GM12878 (cell line): ENCODE measurements at regions not wholly inside any gene's neighbourhood (a gene's known extent, or its start where the extent isn't known, plus 50 kb on each side); places are given as distances from the start of the nearest gene placed in this dataset.

Source experiments
- ATAC-seq: fragments of 200-7000 bp; cut with Tn5 transposase; 3 replicates; pipeline ENCODE4 v1.9.1; 2020; ENCODE audit warnings: mild to moderate bottlenecking, moderate library complexity
- BruUV-seq: library from RNA; stranded (reverse); fragments of 400-500 nt; replicated peaks from 2 replicates; lab custom pipeline; 2021; lab: Mats Ljungman, UMichigan
- CTCF ChIA-PET: fragments of 300-600 bp; sonication (Branson Sonifier 250); formaldehyde crosslinking; extraction: SDS; loops from one replicate; lab custom pipeline; 2021; ENCODE audit warnings: inconsistent platforms; lab: Yijun Ruan, JAX
- POLR2A ChIA-PET: fragments of 350-600 bp; formaldehyde crosslinking; extraction: SDS; loops from one replicate; lab custom pipeline; 2021; ENCODE audit warnings: inconsistent platforms; lab: Charles Lee
- RAD21 ChIA-PET: fragments of 300-600 bp; sonication (Branson Sonifier 250); formaldehyde crosslinking; loops from one replicate; lab custom pipeline; 2023; ENCODE audit warnings: antibody characterized with exemption; ENCODE audit not compliant: unreplicated experiment; lab: Charles Lee
- SMC1A ChIA-PET: fragments of 300-600 bp; sonication (Branson Sonifier 250); formaldehyde crosslinking; loops from one replicate; lab custom pipeline; 2023; ENCODE audit not compliant: unreplicated experiment, uncharacterized antibody; lab: Charles Lee
- DNase-seq: peaks from one replicate; pipeline ENCODE4 v3.0.0-alpha.2; 2011; ENCODE audit warnings: low read depth, low spot score
- FAIRE-seq: peaks from 3 replicates; lab custom pipeline; 2011; peaks lifted over from hg19 to GRCh38; lab: Jason Lieb, UNC
- H2AFZ ChIP-seq: 2 replicates; pipeline ENCODE4 v1.6.0; 2011; ENCODE audit warnings: low read depth, low read length, control low read depth; ENCODE audit not compliant: control insufficient read depth
- H3K27ac ChIP-seq: 2 replicates; pipeline ENCODE4 v1.5.1; 2011; ENCODE audit warnings: control low read depth; ENCODE audit not compliant: control insufficient read depth, insufficient read depth
- H3K27me3 ChIP-seq, 2 experiments: replicated peaks in 1 of 2; 2 replicates each; pipeline versions ENCODE4 v1.6.0 to v1.6.1; 2011; ENCODE audit warnings: low read length in 1 of 2; ENCODE audit not compliant: control insufficient read depth in 2 of 2, insufficient read depth in 2 of 2
- H3K36me3 ChIP-seq, 2 experiments: 2 replicates each; pipeline ENCODE4 v1.5.1; 2011; ENCODE audit warnings: low read length in 1 of 2; ENCODE audit not compliant: control insufficient read depth in 2 of 2, insufficient read depth in 2 of 2
- H3K4me1 ChIP-seq: 2 replicates; pipeline ENCODE4 v1.6.1; 2011; ENCODE audit warnings: mild to moderate bottlenecking, low read length, moderate library complexity, mixed read lengths; ENCODE audit not compliant: control insufficient read depth, insufficient read depth
- H3K4me2 ChIP-seq: 2 replicates; pipeline ENCODE4 v1.6.0; 2011; ENCODE audit warnings: control low read depth; ENCODE audit not compliant: control insufficient read depth, insufficient read depth
- H3K4me3 ChIP-seq: fragments of 200-600 bp; sonication (generic); 2 replicates; pipeline ENCODE4 v1.5.1; 2016
- H3K79me2 ChIP-seq: 2 replicates; pipeline ENCODE4 v1.6.0; 2011; ENCODE audit warnings: low read length; ENCODE audit not compliant: control insufficient read depth, insufficient read depth
- H3K9ac ChIP-seq: 2 replicates; pipeline ENCODE4 v1.8.0; 2011; ENCODE audit warnings: low read length, control low read depth, mixed read lengths; ENCODE audit not compliant: control insufficient read depth, insufficient read depth
- H3K9me3 ChIP-seq: replicated peaks from 3 replicates; pipeline ENCODE4 v1.5.1; 2011; ENCODE audit warnings: mild to moderate bottlenecking, low read length; ENCODE audit not compliant: control insufficient read depth, insufficient read depth
- H4K20me1 ChIP-seq: 2 replicates; pipeline ENCODE4 v1.6.0; 2011; ENCODE audit not compliant: control insufficient read depth, insufficient read depth
- BACH1 ChIP-seq: fragments of 450-650 bp; IDR thresholded peaks from 2 replicates; pipeline ENCODE4 v1.6.1; 2017; ENCODE audit warnings: mild to moderate bottlenecking, borderline replicate concordance
- CBFB ChIP-seq: IDR thresholded peaks from 2 replicates; pipeline ENCODE4 v1.6.1; 2016; ENCODE audit warnings: antibody characterized with exemption, low read depth
- CBX3 ChIP-seq: fragments of 200-600 bp; sonication (generic); IDR thresholded peaks from 2 replicates; pipeline ENCODE4 v1.6.1; 2016; ENCODE audit warnings: low read depth, borderline replicate concordance
- CREB1 ChIP-seq: IDR thresholded peaks from 2 replicates; pipeline ENCODE4 v1.6.1; 2012; ENCODE audit warnings: low read depth, mild to moderate bottlenecking, inconsistent platforms
- CREM ChIP-seq: IDR thresholded peaks from 2 replicates; pipeline ENCODE4 v1.6.1; 2014; ENCODE audit warnings: antibody characterized with exemption, low read depth
- EGR1 ChIP-seq, 2 experiments: IDR thresholded peaks; 1 replicate in 1 of 2; 2 replicates in 1 of 2; pipeline ENCODE4 v1.6.1; 2011 to 2012; ENCODE audit warnings: low read depth in 2 of 2, low read length in 2 of 2, borderline replicate concordance in 1 of 2, mild to moderate bottlenecking in 1 of 2, moderate library complexity in 1 of 2
- JUNB ChIP-seq: IDR thresholded peaks from 2 replicates; pipeline ENCODE4 v1.6.1; 2016; ENCODE audit warnings: antibody characterized with exemption, mild to moderate bottlenecking
- KDM1A ChIP-seq: fragments of 200-600 bp; sonication (generic); IDR thresholded peaks from 2 replicates; pipeline ENCODE4 v1.6.1; 2016; ENCODE audit warnings: borderline replicate concordance
- MEF2B ChIP-seq: fragments of 450-650 bp; IDR thresholded peaks from 2 replicates; pipeline ENCODE4 v1.6.1; 2018; ENCODE audit warnings: mild to moderate bottlenecking, moderate library complexity; ENCODE audit not compliant: partially characterized antibody, poor library complexity, severe bottlenecking
- MLLT1 ChIP-seq: fragments of 450-650 bp; IDR thresholded peaks from 2 replicates; pipeline ENCODE4 v1.6.1; 2016; ENCODE audit warnings: mild to moderate bottlenecking
- MTA2 ChIP-seq: fragments of 450-650 bp; IDR thresholded peaks from 2 replicates; pipeline ENCODE4 v1.6.1; 2016; ENCODE audit warnings: low read depth, mild to moderate bottlenecking, moderate library complexity
- MYC ChIP-seq: IDR thresholded peaks from 2 replicates; pipeline ENCODE4 v1.6.1; 2011; ENCODE audit warnings: mild to moderate bottlenecking, low read length, moderate library complexity, inconsistent platforms; ENCODE audit not compliant: insufficient read depth, insufficient replicate concordance, insufficient read length, severe bottlenecking
- NFYA ChIP-seq: IDR thresholded peaks from 2 replicates; pipeline ENCODE4 v1.6.1; 2011; ENCODE audit warnings: low read depth, mild to moderate bottlenecking, low read length, improper control_type of control experiment, borderline replicate concordance
- NRF1 ChIP-seq: conservative IDR thresholded peaks from 2 replicates; pipeline ENCODE4 v1.6.1; 2011; ENCODE audit warnings: mild to moderate bottlenecking, low read depth, low read length, improper control_type of control experiment
- POLR2AphosphoS5 ChIP-seq: IDR thresholded peaks from 2 replicates; pipeline ENCODE4 v1.6.1; 2011; ENCODE audit warnings: mild to moderate bottlenecking, low read length, inconsistent platforms
- PRDM15 ChIP-seq: fragments of 450-650 bp; formaldehyde crosslinking; IDR thresholded peaks from 2 replicates; pipeline ENCODE4 v1.4.0; 2020; ENCODE audit warnings: mild to moderate bottlenecking, moderate library complexity
- SIN3A ChIP-seq: IDR thresholded peaks from 2 replicates; pipeline ENCODE4 v1.6.1; 2012; ENCODE audit warnings: low read depth, low read length, improper control_type of control experiment
- WRNIP1 ChIP-seq: IDR thresholded peaks from 2 replicates; pipeline ENCODE4 v1.6.1; 2011; ENCODE audit warnings: low read depth, low read length, improper control_type of control experiment, borderline replicate concordance
- WGBS: methylation state at CpG from one replicate; pipeline ENCODE4 v1.1.6; 2016; ENCODE audit warnings: low lambda C conversion rate; ENCODE audit not compliant: insufficient replicate concordance, insufficient coverage; ENCODE audit errors: missing lambda C conversion rate; 5-methylcytosine and 5-hydroxymethylcytosine counted together
- in situ Hi-C: fragments of 300-500 bp; cut with MboI; formaldehyde crosslinking; loops from 9 replicates; pipeline ENCODE4 v1.14.3; 2018; ENCODE audit warnings: mixed read lengths
- intact Hi-C: fragments of 100-400 bp; cut with micrococcal nuclease; formaldehyde crosslinking; loops from one replicate; pipeline ENCODE4 v1.14.2; 2022; ENCODE audit not compliant: unreplicated experiment

- intact Hi-C loops = no loop called here
- Histone ChIP-seq H3K9ac (no peak overlapping the region), H4K20me1 (no peaks in the 10 kb centered on the region), H3K9me3 (no peaks in the 10 kb centered on the region; the same call in 2 of the 3 replicates), H3K27me3 (no peaks in the 10 kb centered on the region), H3K4me1 (no peaks in the 10 kb centered on the region), H3K4me3 (no peak overlapping the region), H3K36me3 (no peaks in the 10 kb centered on the region), H3K79me2 (no peaks in the 10 kb centered on the region), H3K27ac (no peak overlapping the region), H3K4me2 (no peak overlapping the region), H2AFZ (no peak overlapping the region)
- in situ Hi-C loops = no loop called here
- ChIA-PET RAD21 (no interaction called here), SMC1A (no interaction called here), CTCF (no interaction called here), POLR2A (no interaction called here)
- FAIRE-seq (no peak), ATAC-seq (no peak), DNase-seq (no peak)
- no TSS peak for BruUV-seq
- WGBS = 46% methylated on average over 32 of the region's 38 CpGs
- no peak for TF ChIP-seq CBX3
- no peak for TF ChIP-seq JUNB
- no peak for TF ChIP-seq MYC
- TF ChIP-seq SIN3A = no peak
- TF ChIP-seq BACH1 = no peak
- TF ChIP-seq MLLT1 = no peak
- no peak for TF ChIP-seq POLR2AphosphoS5
- TF ChIP-seq MEF2B = no peak
- no peak for TF ChIP-seq PRDM15 (CRISPR knock-in tag)
- no peak for TF ChIP-seq WRNIP1
- no peak for TF ChIP-seq KDM1A
- TF ChIP-seq CREB1 = no peak
- no peak for TF ChIP-seq CREM
- no peak for TF ChIP-seq NFYA
- TF ChIP-seq EGR1 (IDR thresholded peaks at IDR 0.05; ENCODE audit: borderline replicate concordance in 1 of 2, low read depth in 2 of 2, low read length in 2 of 2) = no peak
- TF ChIP-seq CBFB = no peak
- TF ChIP-seq MTA2 = no peak
- no peak for TF ChIP-seq NRF1
Measured at GRCh38 chr17:22411185-22411784, 719.0 kb downstream of the KCNJ18 start.
